Endodermal cell (in vitro differentiated cells): ENCODE measurements at regions not wholly inside any gene's neighbourhood (a gene's known extent, or its start where the extent isn't known, plus 50 kb on each side); places are given as distances from the start of the nearest gene placed in this dataset.

ENCODE experiments used
- DNase-seq: peaks from one replicate; pipeline ENCODE4 v3.0.0-alpha.2; 2017
- H3K27ac ChIP-seq: 2 replicates; pipeline ENCODE4 v1.5.1; 2013; ENCODE audit warnings: mild to moderate bottlenecking, low read depth, low read length, moderate library complexity
- H3K27me3 ChIP-seq: 2 replicates; pipeline ENCODE4 v1.6.1; 2013; ENCODE audit warnings: mild to moderate bottlenecking, low read length, moderate library complexity; ENCODE audit not compliant: insufficient read depth, control insufficient read depth, poor library complexity, severe bottlenecking
- H3K36me3 ChIP-seq: 2 replicates; pipeline ENCODE4 v1.7.0; 2013; ENCODE audit warnings: mild to moderate bottlenecking, low read length, moderate library complexity; ENCODE audit not compliant: control insufficient read depth, insufficient read depth
- H3K4me1 ChIP-seq: one replicate; pipeline ENCODE4 v1.7.0; 2013; ENCODE audit warnings: low read length; ENCODE audit not compliant: control insufficient read depth, insufficient read depth
- H3K4me3 ChIP-seq: 2 replicates; pipeline ENCODE4 v1.5.1; 2013; ENCODE audit warnings: mild to moderate bottlenecking, low read length, moderate library complexity
- H3K9ac ChIP-seq: 2 replicates; pipeline ENCODE4 v1.6.1; 2013; ENCODE audit warnings: mild to moderate bottlenecking, low read length, moderate library complexity; ENCODE audit not compliant: poor library complexity, severe bottlenecking; ENCODE audit errors: extremely low read depth
- H3K9me3 ChIP-seq: 2 replicates; pipeline ENCODE4 v1.6.1; 2013; ENCODE audit warnings: mild to moderate bottlenecking, low read length, moderate library complexity; ENCODE audit not compliant: control insufficient read depth
- H3K27ac Mint-ChIP-seq: 2 replicates; pipeline ENCODE4 v1.8.0; 2020; ENCODE audit warnings: mixed read lengths
- H3K27me3 Mint-ChIP-seq: 2 replicates; pipeline ENCODE4 v1.8.0; 2021; ENCODE audit warnings: mild to moderate bottlenecking, mixed read lengths; ENCODE audit not compliant: insufficient read depth
- H3K36me3 Mint-ChIP-seq: 2 replicates; pipeline ENCODE4 v1.8.0; 2020; ENCODE audit warnings: low read depth, mixed read lengths
- H3K4me1 Mint-ChIP-seq: 2 replicates; pipeline ENCODE4 v1.8.0; 2020; ENCODE audit warnings: mixed read lengths
- H3K4me3 Mint-ChIP-seq: 2 replicates; pipeline ENCODE4 v1.8.0; 2020; ENCODE audit warnings: mild to moderate bottlenecking, moderate library complexity, mixed read lengths
- H3K9me3 Mint-ChIP-seq: 2 replicates; pipeline ENCODE4 v1.8.0; 2020; ENCODE audit warnings: mild to moderate bottlenecking, mixed read lengths
- CTCF ChIP-seq: fragments of 200-600 bp; sonication (generic); conservative IDR thresholded peaks from 2 replicates; pipeline ENCODE4 v1.5.0; 2021; ENCODE audit warnings: antibody characterized with exemption, mild to moderate bottlenecking
- WGBS, 2 experiments: methylation state at CpG; one replicate each; pipeline versions ENCODE4 v1.1.5 to v1.1.7; 2013; ENCODE audit warnings: missing lambda C conversion rate in 2 of 2, mixed read lengths in 1 of 2; ENCODE audit not compliant: insufficient coverage in 1 of 2, insufficient read length in 1 of 2; 5-methylcytosine and 5-hydroxymethylcytosine counted together

- Histone ChIP-seq H3K9me3 (no peaks in the 10 kb centered on the region), H3K4me3 (no peak overlapping the region), H3K27me3 (no peaks in the 10 kb centered on the region), H3K36me3 (no peaks in the 10 kb centered on the region), H3K9ac (no peak overlapping the region), H3K27ac (no peak overlapping the region), H3K4me1 (no peaks in the 10 kb centered on the region)
- TF ChIP-seq CTCF, result no peak
- no peaks in the 10 kb centered on the region for H3K27me3 Mint-ChIP-seq
- no peak overlapping the region for H3K27ac Mint-ChIP-seq
- no peak for DNase-seq
- no peaks in the 10 kb centered on the region for H3K9me3 Mint-ChIP-seq
- H3K4me1 Mint-ChIP-seq, result peaks cover 13% of the 10 kb centered on the region
- H3K36me3 Mint-ChIP-seq, result no peaks in the 10 kb centered on the region
- H3K4me3 Mint-ChIP-seq, result no peak overlapping the region
- WGBS, 2 experiments, result 98% methylated on average over 3 of the region's 3 CpGs; no CpG with 5 or more reads in 1 of the 2 experiments
Measured at GRCh38 chrX:128897621-128898020, 625.7 kb downstream of the SMARCA1 start.

GRCh38 chrX:128891554-128891953 lies 631.7 kb downstream of the SMARCA1 start:
- H3K27me3 ChIP-seq, result no peaks in the 10 kb centered on the region
- H3K27ac ChIP-seq, result no peak overlapping the region
- Mint-ChIP-seq H3K9me3 (no peaks in the 10 kb centered on the region), H3K27me3 (no peaks in the 10 kb centered on the region), H3K27ac (no peak overlapping the region), H3K4me3 (no peak overlapping the region), H3K4me1 (no peaks in the 10 kb centered on the region), H3K36me3 (no peaks in the 10 kb centered on the region)
- no peak for DNase-seq
- WGBS, 2 experiments, result 71 to 93% methylated on average over 1 to 7 of the region's 7 CpGs
- H3K9me3 ChIP-seq, result no peaks in the 10 kb centered on the region
- no peak overlapping the region for H3K9ac ChIP-seq
- no peaks in the 10 kb centered on the region for H3K4me1 ChIP-seq
- H3K36me3 ChIP-seq, result no peaks in the 10 kb centered on the region
- no peak for TF ChIP-seq CTCF
- H3K4me3 ChIP-seq, result no peak overlapping the region

- Mint-ChIP-seq H3K36me3 (no peaks in the 10 kb centered on the region), H3K27me3 (no peaks in the 10 kb centered on the region), H3K27ac (no peak overlapping the region), H3K9me3 (no peaks in the 10 kb centered on the region), H3K4me3 (no peak overlapping the region), H3K4me1 (peaks cover 4% of the 10 kb centered on the region)
- no peaks in the 10 kb centered on the region for H3K4me1 ChIP-seq
- WGBS, 2 experiments, result 100% methylated on average over 1 of the region's 2 CpGs
- no peaks in the 10 kb centered on the region for H3K9me3 ChIP-seq
- no peak for DNase-seq
- no peak overlapping the region for H3K9ac ChIP-seq
- H3K36me3 ChIP-seq, result no peaks in the 10 kb centered on the region
- H3K27ac ChIP-seq, result no peak overlapping the region
- H3K4me3 ChIP-seq, result no peak overlapping the region
- no peak for TF ChIP-seq CTCF
- H3K27me3 ChIP-seq, result no peaks in the 10 kb centered on the region
Measured at GRCh38 chrX:128884430-128884829, 638.9 kb downstream of the SMARCA1 start.
